CD4-positive, alpha-beta T cell treated with Interleukin-6 for 4 hours (primary cell): ENCODE measurements at regions not wholly inside any gene's neighbourhood (a gene's known extent, or its start where the extent isn't known, plus 50 kb on each side); places are given as distances from the start of the nearest gene placed in this dataset.

Experiments
- DNase-seq: peaks from one replicate; pipeline ENCODE4 v3.0.0-alpha.2; 2020; ENCODE audit warnings: mixed read lengths

- peak; percentile 53 for DNase-seq
Measured at GRCh38 chrX:39577985-39578869, 519.5 kb downstream of the BCOR start.

GRCh38 chrX:39580043-39580442 is 517.7 kb downstream of the BCOR start:
- no peak for DNase-seq

GRCh38 chrX:39581411-39581810 is 516.3 kb downstream of the BCOR start:
- no peak for DNase-seq

- DNase-seq, result no peak
Measured at GRCh38 chrX:39582091-39582490, 515.7 kb downstream of the BCOR start.

GRCh38 chrX:39582976-39583375 is 514.8 kb downstream of the BCOR start:
- no peak for DNase-seq

- no peak for DNase-seq
Measured at GRCh38 chrX:39585808-39586207, 511.9 kb downstream of the BCOR start.

GRCh38 chrX:39586359-39586758 is 511.4 kb downstream of the BCOR start:
- no peak for DNase-seq

- no peak for DNase-seq
Measured at GRCh38 chrX:39591099-39591498, 506.7 kb downstream of the BCOR start.

- DNase-seq, result no peak
Measured at GRCh38 chrX:39592776-39593175, 505.0 kb downstream of the BCOR start.

GRCh38 chrX:39595977-39596376 is 501.8 kb downstream of the BCOR start:
- DNase-seq, result no peak

GRCh38 chrX:39596437-39596836 is 501.3 kb downstream of the BCOR start:
- no peak for DNase-seq

- DNase-seq, result no peak
Measured at GRCh38 chrX:39599339-39599738, 498.4 kb downstream of the BCOR start.

- DNase-seq, result no peak
Measured at GRCh38 chrX:39600222-39600621, 497.5 kb downstream of the BCOR start.

GRCh38 chrX:39601231-39602177 is 496.3 kb downstream of the BCOR start:
- DNase-seq, result no peak

GRCh38 chrX:39602195-39602594 is 495.6 kb downstream of the BCOR start:
- no peak for DNase-seq

- DNase-seq, result no peak
Measured at GRCh38 chrX:39603230-39603629, 494.5 kb downstream of the BCOR start.

GRCh38 chrX:39605183-39605582 is 492.6 kb downstream of the BCOR start:
- no peak for DNase-seq

GRCh38 chrX:39605866-39606265 is 491.9 kb downstream of the BCOR start:
- no peak for DNase-seq

GRCh38 chrX:39609941-39610340 is 487.8 kb downstream of the BCOR start:
- DNase-seq, result no peak

GRCh38 chrX:39611468-39611867 is 486.3 kb downstream of the BCOR start:
- no peak for DNase-seq

- DNase-seq, result peak; percentile 32
Measured at GRCh38 chrX:39613482-39613995, 484.2 kb downstream of the BCOR start.

GRCh38 chrX:39613997-39614679 is 483.6 kb downstream of the BCOR start:
- DNase-seq, result peak; percentile 65

GRCh38 chrX:39614680-39614998 is 483.1 kb downstream of the BCOR start:
- no peak for DNase-seq
